ENCODE measurements at regions not wholly inside any gene's neighbourhood (a gene's known extent, or its start where the extent isn't known, plus 50 kb on each side); places are given as distances from the start of the nearest gene placed in this dataset.

- H3K36me3 ChIP-seq (ENCODE audit: control insufficient read depth, insufficient read depth, low read length) = no peaks in the 10 kb centered on the region
- no CpG with 5 or more reads among the region's 7 CpGs for WGBS (ENCODE audit: insufficient coverage, low lambda C conversion rate)
- no peak overlapping the region for H3K4me3 ChIP-seq (ENCODE audit: low read length)
- H3K27me3 ChIP-seq (ENCODE audit: control insufficient read depth, insufficient read depth, low read length) = no peaks in the 10 kb centered on the region
- no peaks in the 10 kb centered on the region for H3K9me3 ChIP-seq (ENCODE audit: control insufficient read depth, low read depth, low read length)
- no peaks in the 10 kb centered on the region for H3K4me1 ChIP-seq (ENCODE audit: control insufficient read depth, insufficient read depth, low read length)
- H3K27ac ChIP-seq (ENCODE audit: low read length) = no peak overlapping the region
- no peak for DNase-seq
Measured at GRCh38 chr10:112006831-112007230, 176.7 kb downstream of the GPAM start.

GRCh38 chr10:112022196-112022595 lies 161.4 kb downstream of the GPAM start:
- WGBS (ENCODE audit: insufficient coverage, low lambda C conversion rate) = no CpG with 5 or more reads among the region's 1 CpG

DNA sequence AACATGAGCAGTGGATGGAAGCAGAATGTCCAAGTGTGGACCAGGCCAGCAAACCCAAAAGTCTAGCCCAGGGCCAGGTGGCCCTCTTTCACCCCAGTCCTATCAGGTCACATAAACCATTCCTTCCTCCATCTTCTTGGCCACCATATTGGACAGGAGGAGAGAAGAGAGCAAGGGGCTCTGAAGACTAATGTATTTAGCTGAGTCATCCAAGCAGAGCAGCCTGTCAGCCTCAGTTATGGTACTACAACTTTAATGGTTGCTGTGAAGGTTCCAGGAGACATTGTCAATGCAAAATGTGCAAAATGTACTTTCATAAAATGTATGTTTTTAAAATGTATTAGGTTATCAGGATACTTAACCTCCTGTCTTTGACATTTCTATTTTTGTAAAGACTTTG lies 159.5 kb downstream of the GPAM start:
- Histone ChIP-seq H3K4me3 (ENCODE audit: low read length) (no peak overlapping the region), H3K9me3 (ENCODE audit: control insufficient read depth, low read depth, low read length) (no peaks in the 10 kb centered on the region), H3K36me3 (ENCODE audit: control insufficient read depth, insufficient read depth, low read length) (no peaks in the 10 kb centered on the region), H3K4me1 (ENCODE audit: control insufficient read depth, insufficient read depth, low read length) (no peaks in the 10 kb centered on the region), H3K27ac (ENCODE audit: low read length) (no peak overlapping the region), H3K27me3 (ENCODE audit: control insufficient read depth, insufficient read depth, low read length) (no peaks in the 10 kb centered on the region)
- no peak for DNase-seq

More at GRCh38 chr10:112022196-112022595, 161.4 kb downstream of the GPAM start:
- DNase-seq = no peak
- no peaks in the 10 kb centered on the region for H3K36me3 ChIP-seq (ENCODE audit: control insufficient read depth, insufficient read depth, low read length)
- H3K27ac ChIP-seq (ENCODE audit: low read length) = no peak overlapping the region
- H3K9me3 ChIP-seq (ENCODE audit: control insufficient read depth, low read depth, low read length) = no peaks in the 10 kb centered on the region
- no peaks in the 10 kb centered on the region for H3K27me3 ChIP-seq (ENCODE audit: control insufficient read depth, insufficient read depth, low read length)
- no peak overlapping the region for H3K4me3 ChIP-seq (ENCODE audit: low read length)
- H3K4me1 ChIP-seq (ENCODE audit: control insufficient read depth, insufficient read depth, low read length) = no peaks in the 10 kb centered on the region

GRCh38 chr10:112025228-112025627 lies 158.3 kb downstream of the GPAM start:
- DNase-seq = no peak
- 71% methylated on average over 1 of the region's 4 CpGs for WGBS (ENCODE audit: insufficient coverage, low lambda C conversion rate)
- H3K27ac ChIP-seq (ENCODE audit: low read length) = no peak overlapping the region
- H3K4me3 ChIP-seq (ENCODE audit: low read length) = no peak overlapping the region
- no peaks in the 10 kb centered on the region for H3K9me3 ChIP-seq (ENCODE audit: control insufficient read depth, low read depth, low read length)
- H3K36me3 ChIP-seq (ENCODE audit: control insufficient read depth, insufficient read depth, low read length) = no peaks in the 10 kb centered on the region
- no peaks in the 10 kb centered on the region for H3K4me1 ChIP-seq (ENCODE audit: control insufficient read depth, insufficient read depth, low read length)
- no peaks in the 10 kb centered on the region for H3K27me3 ChIP-seq (ENCODE audit: control insufficient read depth, insufficient read depth, low read length)

- H3K36me3 ChIP-seq (ENCODE audit: control insufficient read depth, insufficient read depth, low read length) = no peaks in the 10 kb centered on the region
- H3K9me3 ChIP-seq (ENCODE audit: control insufficient read depth, low read depth, low read length) = no peaks in the 10 kb centered on the region
- no peaks in the 10 kb centered on the region for H3K27me3 ChIP-seq (ENCODE audit: control insufficient read depth, insufficient read depth, low read length)
- no peaks in the 10 kb centered on the region for H3K4me1 ChIP-seq (ENCODE audit: control insufficient read depth, insufficient read depth, low read length)
- no CpG with 5 or more reads among the region's 4 CpGs for WGBS (ENCODE audit: insufficient coverage, low lambda C conversion rate)
- no peak for DNase-seq
- no peak overlapping the region for H3K4me3 ChIP-seq (ENCODE audit: low read length)
- H3K27ac ChIP-seq (ENCODE audit: low read length) = no peak overlapping the region
Measured at GRCh38 chr10:112026438-112026837, 157.1 kb downstream of the GPAM start.

- no peak for DNase-seq
- Histone ChIP-seq H3K4me1 (ENCODE audit: control insufficient read depth, insufficient read depth, low read length) (no peaks in the 10 kb centered on the region), H3K36me3 (ENCODE audit: control insufficient read depth, insufficient read depth, low read length) (no peaks in the 10 kb centered on the region), H3K9me3 (ENCODE audit: control insufficient read depth, low read depth, low read length) (no peaks in the 10 kb centered on the region), H3K4me3 (ENCODE audit: low read length) (no peak overlapping the region), H3K27me3 (ENCODE audit: control insufficient read depth, insufficient read depth, low read length) (no peaks in the 10 kb centered on the region), H3K27ac (ENCODE audit: low read length) (no peak overlapping the region)
- 100% methylated on average over 1 of the region's 4 CpGs for WGBS (ENCODE audit: insufficient coverage, low lambda C conversion rate)
Measured at GRCh38 chr10:112027731-112028280, 155.8 kb downstream of the GPAM start.

DNA sequence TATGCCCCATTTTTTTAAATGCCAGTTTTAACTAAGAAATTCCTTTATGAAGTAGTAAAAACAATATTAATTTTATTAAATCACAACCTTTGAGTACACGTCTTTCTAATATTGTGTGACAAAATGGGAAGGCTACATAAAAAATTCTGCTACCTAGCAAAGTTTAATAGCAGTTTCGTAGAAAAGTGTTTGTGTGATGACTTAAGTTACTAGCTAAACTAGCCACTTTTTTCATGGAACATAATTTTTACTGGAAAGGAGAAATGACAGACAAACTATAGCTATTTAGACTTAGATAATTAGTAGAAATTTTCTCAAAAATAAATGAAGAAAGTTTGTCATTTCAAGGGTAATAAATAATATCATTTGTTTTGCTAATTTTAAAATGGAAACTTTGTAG lies 153.1 kb downstream of the GPAM start:
- Histone ChIP-seq H3K4me1 (ENCODE audit: control insufficient read depth, insufficient read depth, low read length) (no peaks in the 10 kb centered on the region), H3K36me3 (ENCODE audit: control insufficient read depth, insufficient read depth, low read length) (no peaks in the 10 kb centered on the region), H3K4me3 (ENCODE audit: low read length) (no peak overlapping the region), H3K9me3 (ENCODE audit: control insufficient read depth, low read depth, low read length) (no peaks in the 10 kb centered on the region), H3K27me3 (ENCODE audit: control insufficient read depth, insufficient read depth, low read length) (no peaks in the 10 kb centered on the region), H3K27ac (ENCODE audit: low read length) (no peak overlapping the region)
- no peak for DNase-seq
- WGBS (ENCODE audit: insufficient coverage, low lambda C conversion rate) = 82% methylated on average over 2 of the region's 2 CpGs

DNA sequence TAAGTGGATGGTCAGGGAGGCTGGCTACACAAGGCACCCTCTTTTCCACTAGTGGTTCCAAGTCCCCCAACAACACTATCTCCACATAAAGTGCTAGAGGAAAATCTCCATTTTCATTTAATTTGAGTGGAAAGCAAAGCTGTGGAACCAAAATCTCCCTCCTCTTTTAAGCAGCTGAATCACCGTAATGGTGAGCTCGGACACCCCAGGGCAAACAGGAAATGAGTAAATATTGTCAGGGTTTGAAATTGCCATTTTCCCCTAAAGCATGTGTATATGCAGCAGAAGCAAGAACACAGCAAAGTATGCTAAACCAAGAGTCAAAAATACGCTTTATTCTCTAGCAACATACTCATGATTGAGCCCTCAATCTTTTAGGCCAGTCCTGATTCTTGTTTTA lies 143.7 kb downstream of the GPAM start:
- H3K9me3 ChIP-seq (ENCODE audit: control insufficient read depth, low read depth, low read length) = no peaks in the 10 kb centered on the region
- WGBS (ENCODE audit: insufficient coverage, low lambda C conversion rate) = 100% methylated on average over 1 of the region's 3 CpGs
- H3K36me3 ChIP-seq (ENCODE audit: control insufficient read depth, insufficient read depth, low read length) = no peaks in the 10 kb centered on the region
- no peak for DNase-seq
- H3K4me1 ChIP-seq (ENCODE audit: control insufficient read depth, insufficient read depth, low read length) = no peaks in the 10 kb centered on the region
- H3K27me3 ChIP-seq (ENCODE audit: control insufficient read depth, insufficient read depth, low read length) = no peaks in the 10 kb centered on the region
- no peak overlapping the region for H3K27ac ChIP-seq (ENCODE audit: low read length)
- H3K4me3 ChIP-seq (ENCODE audit: low read length) = no peak overlapping the region

DNA sequence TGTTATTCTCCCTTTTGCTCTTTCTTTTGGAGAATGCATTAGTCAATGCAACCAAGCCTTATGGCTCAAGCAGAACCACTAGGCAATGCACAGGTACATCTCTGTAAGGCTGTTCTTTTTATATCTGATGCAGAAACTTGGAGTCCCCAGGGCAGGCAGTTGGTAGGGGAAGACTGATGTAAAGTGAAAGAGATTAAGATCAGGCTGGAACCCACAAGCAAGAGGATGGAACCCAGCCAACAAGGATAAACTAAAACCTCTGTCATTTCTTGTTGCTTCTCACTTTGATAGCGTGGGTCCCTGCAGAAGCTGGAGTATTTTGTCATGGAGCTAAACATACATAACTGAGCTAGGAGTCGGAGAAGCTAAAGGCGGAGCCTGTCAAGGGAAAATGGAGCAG lies 142.9 kb downstream of the GPAM start:
- Histone ChIP-seq H3K4me3 (ENCODE audit: low read length) (no peak overlapping the region), H3K9me3 (ENCODE audit: control insufficient read depth, low read depth, low read length) (no peaks in the 10 kb centered on the region), H3K27ac (ENCODE audit: low read length) (no peak overlapping the region), H3K27me3 (ENCODE audit: control insufficient read depth, insufficient read depth, low read length) (no peaks in the 10 kb centered on the region), H3K4me1 (ENCODE audit: control insufficient read depth, insufficient read depth, low read length) (no peaks in the 10 kb centered on the region), H3K36me3 (ENCODE audit: control insufficient read depth, insufficient read depth, low read length) (no peaks in the 10 kb centered on the region)
- no CpG with 5 or more reads among the region's 3 CpGs for WGBS (ENCODE audit: insufficient coverage, low lambda C conversion rate)
- DNase-seq = no peak

DNA sequence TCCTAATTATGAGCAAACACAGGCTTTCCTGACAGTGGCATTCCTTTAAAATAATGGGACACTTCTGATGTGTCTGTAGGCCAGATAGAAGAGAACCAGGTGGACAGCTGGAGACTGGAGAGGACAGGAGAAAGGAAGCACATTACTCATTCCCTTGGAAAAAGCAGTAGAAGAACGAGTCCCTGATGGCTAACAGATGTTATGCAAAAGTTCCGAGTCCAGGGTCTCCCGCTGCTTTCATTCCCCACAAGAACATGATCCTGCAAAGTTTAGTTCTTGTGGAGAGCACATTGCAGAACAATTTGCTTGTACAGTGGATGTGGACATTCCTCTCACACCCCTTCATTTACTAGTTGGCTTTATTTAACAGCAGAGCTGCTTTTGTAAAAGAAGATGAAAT lies 137.6 kb downstream of the GPAM start:
- DNase-seq = peak in 1 of 2 donors; percentile 8
- H3K4me1 ChIP-seq (ENCODE audit: control insufficient read depth, insufficient read depth, low read length) = no peaks in the 10 kb centered on the region
- H3K36me3 ChIP-seq (ENCODE audit: control insufficient read depth, insufficient read depth, low read length) = no peaks in the 10 kb centered on the region
- H3K4me3 ChIP-seq (ENCODE audit: low read length) = no peak overlapping the region
- no peak overlapping the region for H3K27ac ChIP-seq (ENCODE audit: low read length)
- H3K27me3 ChIP-seq (ENCODE audit: control insufficient read depth, insufficient read depth, low read length) = no peaks in the 10 kb centered on the region
- WGBS (ENCODE audit: insufficient coverage, low lambda C conversion rate) = no CpG with 5 or more reads among the region's 3 CpGs
- no peaks in the 10 kb centered on the region for H3K9me3 ChIP-seq (ENCODE audit: control insufficient read depth, low read depth, low read length)

DNA sequence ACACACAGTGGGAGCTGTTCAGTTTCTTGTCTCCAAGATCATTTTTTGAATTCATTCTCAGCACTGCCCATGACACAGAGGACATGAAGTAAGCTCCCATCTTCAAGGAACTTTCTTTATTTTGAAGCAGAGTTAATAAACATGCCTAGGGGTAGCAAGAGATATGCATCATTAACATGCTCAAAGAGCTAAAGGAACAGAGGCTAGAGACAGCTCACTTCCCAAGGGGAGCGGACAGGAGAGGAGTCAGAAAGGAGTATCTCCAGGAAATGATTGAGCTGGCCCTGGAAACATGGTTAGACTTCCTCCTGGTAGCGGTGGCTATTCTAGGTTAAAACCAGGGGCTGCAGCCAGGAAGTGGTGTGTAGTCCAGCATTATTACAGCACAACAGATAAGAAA lies 135.9 kb downstream of the GPAM start:
- no peak overlapping the region for H3K27ac ChIP-seq (ENCODE audit: low read length)
- DNase-seq = no peak
- no peaks in the 10 kb centered on the region for H3K4me1 ChIP-seq (ENCODE audit: control insufficient read depth, insufficient read depth, low read length)
- no peaks in the 10 kb centered on the region for H3K9me3 ChIP-seq (ENCODE audit: control insufficient read depth, low read depth, low read length)
- H3K4me3 ChIP-seq (ENCODE audit: low read length) = no peak overlapping the region
- no peaks in the 10 kb centered on the region for H3K36me3 ChIP-seq (ENCODE audit: control insufficient read depth, insufficient read depth, low read length)
- no CpG with 5 or more reads among the region's 2 CpGs for WGBS (ENCODE audit: insufficient coverage, low lambda C conversion rate)
- peaks cover 6% of the 10 kb centered on the region for H3K27me3 ChIP-seq (ENCODE audit: control insufficient read depth, insufficient read depth, low read length)
